ENCODE measurements at regions not wholly inside any gene's neighbourhood (a gene's known extent, or its start where the extent isn't known, plus 50 kb on each side); places are given as distances from the start of the nearest gene placed in this dataset.

GRCh38 chr1:14363036-14363590 lies 235.4 kb upstream of the KAZN start:
- POLR2A ChIA-PET, result no interaction called here
- DNase-seq (ENCODE audit: low read depth, low spot score), result no peak
- H3K4me3 ChIP-seq (ENCODE audit: low read depth, low read length), result no peak overlapping the region
- CTCF ChIA-PET, result no interaction called here
- no peak for TF ChIP-seq CTCF (IDR thresholded peaks at IDR 0.05; ENCODE audit: insufficient read depth, low read length, missing control alignments)

GRCh38 chr1:14363707-14364413 lies 234.6 kb upstream of the KAZN start:
- ChIA-PET CTCF (no interaction called here), POLR2A (no interaction called here)
- no peak for TF ChIP-seq CTCF (IDR thresholded peaks at IDR 0.05; ENCODE audit: insufficient read depth, low read length, missing control alignments)
- no peak for DNase-seq (ENCODE audit: low read depth, low spot score)
- no peak overlapping the region for H3K4me3 ChIP-seq (ENCODE audit: low read depth, low read length)

GRCh38 chr1:14365301-14365988 lies 233.0 kb upstream of the KAZN start:
- CTCF ChIA-PET, result no interaction called here
- no peak for DNase-seq (ENCODE audit: low read depth, low spot score)
- H3K4me3 ChIP-seq (ENCODE audit: low read depth, low read length), result no peak overlapping the region
- POLR2A ChIA-PET, result no interaction called here
- TF ChIP-seq CTCF (IDR thresholded peaks at IDR 0.05; ENCODE audit: insufficient read depth, low read length, missing control alignments), result no peak

DNA sequence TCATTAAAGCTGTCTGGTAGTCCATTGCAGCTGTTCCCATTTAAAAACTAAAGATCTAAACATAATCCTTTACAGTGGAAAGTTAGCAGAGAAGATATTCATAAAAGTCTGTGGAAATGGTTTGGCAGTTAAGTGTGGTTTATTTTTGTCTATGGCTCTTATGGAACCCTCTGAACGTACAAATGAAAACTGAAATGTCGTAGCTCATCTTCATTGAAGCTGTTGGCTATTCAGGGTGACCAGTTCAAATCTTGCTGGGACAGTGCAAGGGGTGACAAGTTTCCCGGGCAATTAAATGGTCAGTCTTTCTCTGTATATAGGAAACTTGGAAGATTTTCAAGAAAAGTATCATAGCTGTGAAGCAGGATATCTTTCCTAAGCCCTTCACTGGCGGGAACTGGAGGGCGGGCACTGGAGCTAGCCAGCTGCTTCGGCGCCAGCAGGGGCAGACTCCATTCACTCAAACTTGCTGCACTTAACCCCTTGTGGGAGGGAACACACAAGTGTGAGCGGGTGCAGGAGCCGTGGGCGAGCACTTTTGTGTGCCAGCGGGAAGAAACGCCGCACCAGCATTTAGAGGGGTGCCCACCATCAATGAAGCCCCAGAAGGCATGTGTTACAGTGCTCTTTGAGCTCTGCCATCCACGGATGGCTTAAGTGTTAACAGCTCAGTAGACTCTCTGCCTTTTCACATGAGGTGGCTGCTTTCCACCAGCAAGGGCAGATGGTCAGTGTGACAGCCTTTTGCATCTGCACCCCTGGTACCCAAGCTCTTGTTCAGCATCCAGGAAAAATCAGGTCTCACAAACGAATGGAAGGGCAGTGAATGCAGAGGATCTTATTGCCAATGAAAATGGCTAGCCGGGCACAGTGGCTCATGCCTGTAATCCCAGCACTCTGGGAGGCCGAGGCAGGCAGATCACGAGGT lies 232.1 kb upstream of the KAZN start:
- CTCF ChIA-PET, result no interaction called here
- H3K4me3 ChIP-seq (ENCODE audit: low read depth, low read length), result no peak overlapping the region
- no peak for TF ChIP-seq CTCF (IDR thresholded peaks at IDR 0.05; ENCODE audit: insufficient read depth, low read length, missing control alignments)
- POLR2A ChIA-PET, result no interaction called here
- DNase-seq (ENCODE audit: low read depth, low spot score), result no peak

- no peak for TF ChIP-seq CTCF (IDR thresholded peaks at IDR 0.05; ENCODE audit: insufficient read depth, low read length, missing control alignments)
- H3K4me3 ChIP-seq (ENCODE audit: low read depth, low read length), result no peak overlapping the region
- POLR2A ChIA-PET, result no interaction called here
- CTCF ChIA-PET, result no interaction called here
- DNase-seq (ENCODE audit: low read depth, low spot score), result no peak
Measured at GRCh38 chr1:14367451-14367850, 231.0 kb upstream of the KAZN start.
